HL-60/S4 treated with retinoic acid at 250 ng/mL for 4 days and 3 days (cell line): ENCODE measurements at regions not wholly inside any gene's neighbourhood (a gene's known extent, or its start where the extent isn't known, plus 50 kb on each side); places are given as distances from the start of the nearest gene placed in this dataset.

ENCODE experiments used
- in situ Hi-C: fragments of 300-500 bp; cut with MboI; formaldehyde crosslinking; loops from 2 replicates; pipeline ENCODE4 v1.7.0; 2022; ENCODE audit warnings: low sequenced_read_pairs

DNA sequence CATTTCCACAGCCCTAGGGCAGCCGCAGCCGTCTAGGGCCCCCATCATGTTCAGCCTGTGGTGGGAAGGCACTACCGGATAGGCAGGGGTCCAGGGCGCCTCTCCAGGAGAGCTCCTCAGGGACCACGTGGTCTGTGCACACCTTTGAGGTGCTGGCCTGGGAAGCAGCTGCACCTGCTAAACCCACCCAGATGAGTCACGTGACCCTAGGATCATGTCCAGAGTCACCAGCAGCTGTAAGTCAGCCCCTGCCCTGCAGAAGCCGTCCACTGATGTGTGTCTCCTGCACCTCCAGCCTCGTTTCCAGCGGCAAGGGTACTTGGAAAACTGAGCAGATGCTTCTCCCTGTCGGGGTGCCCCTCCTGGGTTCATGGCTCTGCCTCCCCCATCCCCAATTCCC is 682.6 kb upstream of the SALL3 start:
- in situ Hi-C loops: no loop called here

DNA sequence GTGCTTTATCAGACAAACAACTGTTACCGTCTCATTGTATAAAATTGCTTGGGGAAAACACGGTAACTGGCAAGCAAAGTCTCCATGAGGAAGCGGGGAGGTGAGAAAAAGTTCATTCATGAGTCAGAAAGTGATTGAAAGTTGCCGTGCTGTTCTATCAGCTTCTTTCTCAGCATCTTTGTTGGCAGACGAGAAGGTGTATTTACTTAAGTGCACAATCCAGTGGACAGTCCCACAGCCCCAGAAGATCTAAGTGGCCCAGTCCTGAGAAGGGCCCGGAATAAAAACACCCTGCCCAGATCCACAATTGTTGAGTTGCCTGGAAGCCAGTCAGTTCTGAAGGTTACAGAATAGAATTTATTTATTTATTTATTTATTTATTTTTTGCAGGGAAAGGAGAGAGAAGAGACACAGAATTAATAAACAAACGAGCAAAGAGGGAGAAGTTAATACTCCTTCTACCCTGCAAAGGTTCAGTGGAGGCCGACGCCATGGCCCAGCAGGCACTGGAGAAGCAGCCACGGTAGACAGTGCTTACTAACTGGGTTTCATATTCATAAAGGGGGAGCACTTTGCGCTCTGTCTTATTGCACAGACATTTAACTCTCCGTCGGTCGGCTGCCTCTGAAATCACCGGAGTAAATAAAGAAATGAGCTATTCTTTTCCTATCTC is 676.0 kb upstream of the SALL3 start:
- in situ Hi-C loops: no loop called here

DNA sequence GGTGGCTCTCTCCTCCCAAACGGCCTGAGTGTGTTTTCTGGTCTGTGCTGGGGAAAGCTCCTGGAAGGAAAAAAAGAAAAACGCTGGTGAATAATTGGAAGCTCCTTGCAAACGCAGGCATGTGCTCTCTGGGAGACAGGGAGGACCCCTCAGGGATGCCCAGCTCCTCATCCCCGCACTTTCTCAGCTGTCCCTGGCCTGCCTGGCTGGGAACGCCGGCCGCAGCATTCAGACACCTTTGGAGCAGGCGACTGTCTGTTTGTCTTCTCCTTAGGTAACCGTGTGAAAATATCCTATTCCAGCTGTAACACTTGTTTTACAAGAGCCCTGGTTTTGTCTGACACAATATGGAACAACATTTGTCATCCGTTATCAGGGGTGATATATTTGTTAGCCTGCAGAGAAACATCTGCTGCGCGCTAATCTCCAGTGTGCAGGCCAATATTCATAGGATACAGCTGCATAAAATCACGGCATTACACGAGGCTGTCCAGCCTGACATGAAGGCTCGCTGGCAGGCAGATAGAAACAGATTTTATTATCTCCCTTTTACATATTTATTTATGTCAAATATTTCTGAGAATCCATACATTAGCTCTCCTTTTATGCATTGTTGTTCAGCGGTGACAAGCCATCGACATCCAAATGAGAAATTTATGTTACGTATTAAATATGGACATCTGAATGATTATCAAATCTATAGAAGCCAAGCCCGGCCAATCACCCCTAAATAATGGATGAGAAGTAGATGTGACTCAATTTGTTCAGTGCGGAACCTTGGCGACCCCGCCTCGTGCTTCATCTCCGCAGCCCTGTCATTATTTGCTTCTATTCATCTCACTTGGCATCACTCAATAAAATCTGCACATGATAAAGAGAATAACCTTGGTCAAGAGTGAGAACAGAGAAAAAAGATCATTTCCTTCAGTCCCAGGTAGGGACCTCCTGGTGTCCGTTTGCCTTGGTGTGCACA is 675.1 kb upstream of the SALL3 start:
- in situ Hi-C loops: no loop called here

DNA sequence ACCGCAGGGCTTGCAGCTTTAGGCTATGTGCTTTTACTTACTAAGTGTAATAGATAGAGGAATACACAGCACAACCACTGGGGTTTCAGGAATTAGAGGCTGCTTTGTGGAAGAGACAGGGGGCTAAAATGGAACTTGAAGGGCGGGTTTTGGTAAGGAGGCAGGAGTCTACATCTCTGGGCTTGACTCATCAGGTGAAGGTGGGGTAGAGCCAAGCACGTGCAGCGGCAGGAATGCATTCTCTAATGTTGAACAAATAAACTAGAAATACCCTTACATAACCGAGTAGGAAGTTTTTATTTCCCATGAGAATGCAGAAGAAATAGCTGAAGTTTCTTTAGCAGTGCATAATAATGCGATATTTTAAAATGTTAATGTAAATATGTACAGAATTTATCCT is 673.8 kb upstream of the SALL3 start:
- in situ Hi-C loops: no loop called here

DNA sequence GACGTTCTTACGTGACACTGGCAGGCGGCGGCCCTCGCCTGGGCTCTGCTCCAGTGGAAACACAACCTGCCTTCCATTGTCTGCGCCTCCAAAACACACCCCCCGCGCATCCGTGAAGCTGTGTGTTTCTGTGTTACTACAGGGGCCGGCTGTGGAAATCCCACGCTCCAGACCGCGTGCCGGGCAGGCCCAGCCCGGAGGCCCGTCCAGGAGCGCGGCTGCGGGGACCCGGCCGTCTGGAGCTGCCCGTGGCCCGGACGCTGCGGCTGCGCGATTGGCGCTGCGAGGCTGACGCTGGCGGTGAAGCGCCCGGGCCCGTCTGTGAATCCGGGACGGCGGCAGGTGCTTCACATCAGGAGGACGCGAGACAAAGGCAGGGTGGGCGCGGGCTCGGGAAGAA is 670.3 kb upstream of the SALL3 start:
- in situ Hi-C loops: no loop called here

DNA sequence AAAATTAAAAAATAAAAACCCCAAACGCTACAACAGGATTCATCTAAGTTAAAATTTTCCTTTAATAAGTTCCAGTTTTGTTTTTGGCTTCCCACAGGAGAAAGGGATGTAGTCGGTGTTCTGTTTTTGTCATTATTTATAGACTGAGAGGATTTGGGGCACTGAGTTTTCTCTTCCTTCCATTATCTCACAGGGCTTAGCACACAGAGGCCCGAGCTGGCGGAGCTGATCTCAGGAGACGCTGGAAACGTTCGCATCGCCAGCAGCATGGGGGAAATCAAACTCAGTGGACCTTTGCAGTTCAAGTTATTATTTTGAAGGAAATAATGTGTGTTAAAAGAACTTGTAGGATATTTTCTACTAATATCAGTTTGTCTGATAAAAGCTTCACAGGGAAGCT is 669.7 kb upstream of the SALL3 start:
- in situ Hi-C loops: no loop called here

DNA sequence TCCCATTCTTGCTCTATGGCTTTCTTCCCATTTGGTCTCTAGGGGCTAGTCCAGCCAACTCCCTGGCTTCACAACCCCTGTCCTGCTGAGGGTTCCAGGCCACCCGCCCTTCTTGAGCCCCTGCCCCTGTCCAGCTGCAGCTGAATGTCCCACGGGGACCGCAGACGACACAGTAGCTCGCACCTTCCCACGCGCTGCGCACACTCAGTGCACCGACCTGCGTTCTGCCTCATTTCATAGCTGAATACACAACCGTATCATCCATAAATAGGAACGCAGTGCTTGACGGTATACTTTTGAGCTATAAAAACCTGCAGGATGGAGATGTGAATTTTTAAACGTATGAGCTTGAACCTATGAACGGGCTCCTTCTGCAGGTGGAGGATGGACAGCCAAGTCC is 660.4 kb upstream of the SALL3 start:
- in situ Hi-C loops: no loop called here

DNA sequence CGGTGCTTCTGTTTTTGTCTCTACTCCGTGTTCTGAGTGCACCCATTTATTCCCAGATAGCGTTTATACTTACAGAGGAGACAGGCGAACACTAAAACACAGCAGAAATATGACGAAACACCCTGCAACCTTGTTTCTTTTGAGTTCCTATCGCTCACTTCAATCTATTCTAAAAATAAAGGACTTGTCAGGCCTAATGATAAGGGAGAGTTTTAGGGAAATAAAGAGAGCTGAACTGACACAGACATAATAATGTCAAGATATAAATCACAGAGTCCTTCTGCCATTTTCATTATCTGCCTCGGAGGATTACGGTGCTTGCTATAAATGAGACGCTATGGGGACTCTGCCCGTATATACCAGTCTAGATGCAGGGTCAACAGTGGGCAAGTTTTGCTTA is 659.7 kb upstream of the SALL3 start:
- in situ Hi-C loops: no loop called here

DNA sequence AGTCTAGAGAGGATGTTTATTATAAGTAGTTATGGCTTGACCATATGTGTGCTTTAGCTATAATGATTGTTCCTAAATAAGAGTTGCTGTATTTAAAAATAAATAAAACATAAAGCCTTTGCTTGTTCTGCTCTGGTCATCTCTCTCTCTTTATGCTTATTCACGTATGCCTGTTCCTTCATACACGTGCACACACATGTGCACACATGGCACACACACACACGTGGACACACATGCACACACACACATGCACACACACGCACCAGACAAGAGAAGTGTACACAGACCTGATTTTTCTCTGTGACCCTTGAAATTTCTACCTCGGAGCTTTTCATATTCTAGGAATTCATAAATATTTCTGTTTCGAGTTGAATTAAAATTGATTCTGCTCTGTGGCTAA is 658.2 kb upstream of the SALL3 start:
- in situ Hi-C loops: no loop called here

DNA sequence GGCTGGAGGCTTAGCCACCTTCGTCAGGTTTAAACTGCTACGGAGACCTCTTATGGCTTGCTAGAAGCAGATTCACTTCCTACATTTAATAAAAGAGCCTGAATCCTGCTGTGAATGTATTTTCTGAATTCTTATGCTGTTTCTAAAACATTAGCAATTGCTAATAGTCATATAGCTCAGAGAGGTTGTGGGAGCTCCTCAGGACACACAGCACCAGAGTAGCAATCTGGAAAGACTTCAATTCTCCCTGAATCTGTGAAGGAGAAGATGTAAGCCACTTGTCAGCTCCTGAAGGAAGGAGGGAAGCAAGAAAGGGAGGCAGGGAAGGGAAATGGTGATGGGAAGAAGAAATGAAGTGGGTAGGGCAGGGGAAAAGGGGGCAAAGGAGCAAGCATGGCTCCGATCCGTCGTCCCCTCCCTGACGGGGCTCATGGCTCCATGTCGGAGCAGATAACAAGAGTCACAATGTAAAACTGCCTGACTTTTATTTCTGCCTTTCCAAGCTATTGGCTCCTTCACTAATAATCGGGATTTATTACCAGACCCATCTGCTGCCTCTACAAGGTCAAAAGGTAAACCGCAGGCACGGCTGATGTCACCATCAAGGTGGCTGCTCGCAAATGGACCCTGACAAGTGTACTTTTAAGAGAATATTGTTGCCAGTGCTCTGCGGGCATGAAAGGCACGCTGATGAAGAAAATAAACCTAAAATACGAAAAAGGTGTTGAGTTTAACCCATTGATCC is 656.0 kb upstream of the SALL3 start:
- in situ Hi-C loops: no loop called here

DNA sequence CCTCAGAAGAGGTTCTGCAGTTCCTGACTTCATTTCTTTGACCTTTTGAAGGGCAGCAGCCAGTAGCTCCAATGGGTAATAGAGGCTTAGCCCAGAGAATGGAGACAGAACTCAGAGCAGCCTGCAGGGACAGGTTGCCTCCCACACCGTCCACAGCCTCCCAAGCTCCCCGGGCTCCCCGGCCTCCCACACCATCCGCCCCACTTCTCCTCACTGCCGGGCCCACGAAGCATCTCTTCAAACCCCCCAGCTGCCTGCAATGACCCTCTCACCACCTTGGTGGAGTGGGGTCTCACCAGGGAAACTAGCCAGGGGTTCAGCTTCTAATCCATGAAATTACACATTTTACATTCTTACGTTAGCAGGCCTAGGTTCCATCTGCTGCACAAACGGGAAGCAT is 652.0 kb upstream of the SALL3 start:
- in situ Hi-C loops: no loop called here

DNA sequence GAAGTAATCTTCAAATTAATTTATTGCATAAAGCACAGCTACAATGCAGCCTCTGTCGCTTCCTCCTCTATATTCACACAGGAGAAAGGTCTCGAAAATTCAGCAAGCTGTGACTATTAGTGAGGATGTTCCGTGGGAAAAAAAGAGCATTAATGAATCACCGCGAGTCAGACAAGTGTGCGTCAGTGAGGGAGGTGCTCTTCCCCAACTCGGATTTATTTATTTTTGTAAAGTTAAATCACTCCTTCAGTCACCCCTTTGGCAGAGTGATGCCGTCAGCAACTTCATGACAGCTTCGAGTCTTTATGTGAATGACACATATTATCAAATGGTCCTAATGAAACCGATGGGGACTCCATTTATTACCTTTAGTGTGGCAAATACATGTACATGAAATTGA is 648.9 kb upstream of the SALL3 start:
- in situ Hi-C loops: no loop called here

DNA sequence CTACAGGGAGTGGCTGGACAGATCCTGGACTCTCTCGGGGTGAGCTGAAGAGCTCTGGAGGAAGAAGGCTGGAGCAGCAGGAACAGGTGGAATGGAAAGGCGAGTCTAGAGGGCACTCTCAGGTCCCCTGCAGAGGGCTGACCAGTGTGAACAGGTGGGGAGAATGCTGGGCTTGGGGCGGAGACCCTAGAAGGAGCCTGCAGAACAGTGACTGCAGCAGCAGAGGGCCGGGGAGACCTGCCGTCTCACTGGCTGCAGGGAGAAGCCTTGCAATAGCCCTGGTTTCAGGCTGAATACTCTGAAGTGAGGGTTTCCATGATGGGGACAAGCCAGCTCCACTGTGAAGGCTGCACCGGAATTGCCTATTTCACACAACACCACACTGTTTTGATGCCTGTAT is 626.7 kb upstream of the SALL3 start:
- in situ Hi-C loops: no loop called here

DNA sequence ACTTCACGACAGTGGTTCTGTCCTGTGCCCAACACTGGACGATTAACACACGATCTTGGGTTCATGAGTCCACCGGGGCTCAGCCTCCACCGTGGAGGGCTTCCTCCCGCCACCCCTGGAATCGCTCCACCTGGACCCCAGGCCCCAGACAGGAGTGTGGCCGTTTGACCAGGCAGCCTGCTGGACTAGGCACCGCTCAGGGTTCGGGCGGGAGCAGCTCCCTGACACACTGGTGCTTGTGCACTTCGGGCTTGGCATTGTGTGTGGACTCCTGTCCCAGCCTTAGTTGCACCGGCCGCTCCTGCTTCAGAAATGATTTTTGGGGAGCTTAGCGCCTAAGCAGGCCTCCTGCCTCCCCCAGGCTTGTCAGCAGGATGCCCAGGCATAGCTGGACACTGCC is 617.4 kb upstream of the SALL3 start:
- in situ Hi-C loops: no loop called here

DNA sequence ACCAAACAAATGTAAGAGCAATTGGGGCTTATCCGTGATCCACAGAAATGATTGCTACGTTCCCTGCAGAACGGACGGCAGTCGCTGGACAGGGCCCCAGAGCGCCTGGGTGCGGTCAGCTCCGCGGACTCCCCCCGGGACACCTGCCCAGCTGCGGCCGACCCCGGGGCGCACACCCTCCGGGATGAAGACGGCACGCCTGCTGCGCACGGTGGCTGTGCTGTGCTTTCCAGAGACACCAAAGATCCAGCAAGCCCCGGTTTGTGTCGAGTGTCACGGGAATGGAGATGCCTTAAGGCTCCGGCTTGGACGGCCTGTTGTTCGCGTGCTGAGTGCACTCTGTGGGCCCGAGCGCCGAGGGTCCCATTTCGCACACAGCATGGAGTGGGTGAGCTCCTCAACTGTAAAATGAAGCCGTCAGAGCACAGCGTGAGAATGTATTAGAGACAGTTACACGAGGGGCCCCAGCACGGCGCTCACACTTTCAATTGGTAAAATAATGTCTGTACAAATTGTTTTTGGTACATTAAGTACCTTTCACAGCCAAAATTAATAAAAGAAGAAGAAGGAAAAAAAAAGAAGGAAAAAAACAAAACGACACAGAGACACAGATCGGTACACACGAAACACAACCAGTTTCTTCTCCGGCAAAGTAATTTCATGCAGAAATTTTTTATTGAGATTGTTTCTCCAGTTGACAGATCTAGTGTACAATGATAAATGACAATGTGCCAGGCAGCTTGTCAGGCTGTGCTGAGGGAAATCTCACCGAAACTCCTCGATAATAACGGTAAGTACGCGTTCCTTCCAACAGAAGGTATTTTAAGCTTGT is 615.8 kb upstream of the SALL3 start:
- in situ Hi-C loops: no loop called here

DNA sequence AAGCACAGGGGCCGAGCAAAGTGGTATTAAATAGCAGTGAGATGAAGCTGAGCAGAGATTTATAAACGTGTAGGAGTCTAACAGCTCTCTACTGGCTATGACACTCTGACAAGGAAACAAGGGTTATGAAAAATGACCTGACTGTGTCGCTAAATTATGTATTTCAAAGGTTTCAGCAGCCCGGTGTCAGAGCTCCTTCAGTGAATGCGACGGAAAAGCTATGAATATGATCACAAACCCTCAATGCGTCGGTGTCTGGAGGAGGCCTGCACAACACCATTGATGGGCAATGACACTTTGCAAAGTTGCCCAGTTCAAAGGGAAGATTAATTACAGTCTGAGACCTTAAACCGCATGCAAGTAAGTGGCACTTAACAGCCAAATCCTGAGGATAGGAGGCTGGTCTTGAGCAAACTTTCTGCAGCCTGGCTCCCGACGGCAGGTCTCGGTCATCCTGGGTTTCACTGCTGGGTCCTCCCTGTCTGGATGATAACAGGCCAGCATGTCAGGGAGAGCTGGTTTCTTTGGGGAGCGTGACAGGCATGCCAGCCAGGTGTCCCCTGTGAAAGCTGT is 615.1 kb upstream of the SALL3 start:
- in situ Hi-C loops: no loop called here

DNA sequence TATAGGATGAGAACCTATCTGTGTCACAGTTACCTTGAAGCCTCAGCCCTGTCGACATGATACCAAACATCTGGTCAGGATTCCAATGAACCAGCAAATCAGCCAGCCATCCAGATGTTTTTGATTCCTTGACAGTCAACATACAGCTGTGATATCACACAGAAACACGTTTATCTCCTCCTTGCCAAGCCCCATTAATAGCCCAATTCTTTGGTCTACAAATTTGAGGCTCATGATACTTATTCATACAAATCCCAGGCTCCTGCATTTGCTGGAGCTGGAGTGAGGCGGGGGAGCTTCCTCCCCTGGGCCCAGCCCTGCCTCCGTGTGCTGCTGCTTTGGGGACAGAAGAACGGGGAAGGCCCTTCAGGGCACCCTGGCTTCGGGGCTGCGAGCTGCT is 611.6 kb upstream of the SALL3 start:
- in situ Hi-C loops: no loop called here

DNA sequence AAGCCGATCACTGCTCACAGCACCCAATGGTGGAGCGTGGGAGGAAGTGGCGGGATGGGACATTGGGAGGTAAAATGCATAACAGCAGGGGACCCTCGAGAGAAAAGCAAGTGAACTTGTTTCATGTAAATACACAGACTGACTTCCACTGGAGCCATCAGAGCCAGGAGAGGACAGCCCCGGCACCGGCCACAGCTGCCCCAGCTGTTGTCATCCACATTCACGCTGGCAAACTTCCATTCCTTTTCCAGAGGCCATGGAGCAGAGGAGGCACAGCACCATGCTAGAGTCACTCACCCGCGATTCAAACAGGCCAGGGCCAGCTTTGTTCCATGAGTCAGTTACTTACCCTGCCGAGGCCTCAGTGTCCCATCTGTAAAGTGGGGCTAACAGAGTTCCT is 610.9 kb upstream of the SALL3 start:
- in situ Hi-C loops: no loop called here

DNA sequence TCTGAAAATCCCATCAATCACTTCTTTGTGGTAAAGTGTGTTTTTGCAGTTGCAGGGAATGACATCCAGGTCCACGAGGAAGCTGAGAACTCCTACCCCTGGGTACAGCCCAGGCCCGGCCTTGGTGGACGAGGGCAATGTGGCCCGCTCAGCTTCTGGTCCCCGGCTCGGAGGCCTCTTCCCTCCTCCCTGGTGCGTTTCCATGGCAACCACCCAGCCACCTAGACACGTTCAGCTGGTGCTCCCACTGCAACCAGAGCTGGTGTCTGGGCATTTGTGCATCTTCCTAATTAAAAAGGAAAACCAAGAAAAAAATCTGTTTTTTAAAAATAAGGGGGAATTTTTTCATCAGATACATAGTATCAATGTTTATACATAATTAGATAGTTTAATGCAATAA is 603.6 kb upstream of the SALL3 start:
- in situ Hi-C loops: no loop called here

DNA sequence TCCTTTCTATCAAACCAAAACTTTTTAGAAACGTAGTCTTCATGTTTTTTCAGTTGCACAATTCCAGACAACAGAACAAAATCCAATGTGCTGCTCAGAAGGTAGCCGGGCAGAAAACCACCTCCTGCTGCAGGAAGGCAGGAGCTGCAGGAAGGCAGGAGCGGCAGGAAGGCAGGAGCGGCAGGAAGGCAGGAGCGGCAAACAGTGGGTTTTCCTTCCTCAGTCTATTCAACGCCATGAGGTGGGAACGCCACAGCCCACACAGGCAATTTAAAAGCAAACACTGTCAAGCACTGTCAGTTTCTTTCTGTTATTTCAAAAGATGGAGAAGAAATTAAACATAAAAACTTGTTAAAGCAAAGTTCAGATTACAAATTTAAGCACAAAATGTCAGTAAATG is 601.2 kb upstream of the SALL3 start:
- in situ Hi-C loops: no loop called here

DNA sequence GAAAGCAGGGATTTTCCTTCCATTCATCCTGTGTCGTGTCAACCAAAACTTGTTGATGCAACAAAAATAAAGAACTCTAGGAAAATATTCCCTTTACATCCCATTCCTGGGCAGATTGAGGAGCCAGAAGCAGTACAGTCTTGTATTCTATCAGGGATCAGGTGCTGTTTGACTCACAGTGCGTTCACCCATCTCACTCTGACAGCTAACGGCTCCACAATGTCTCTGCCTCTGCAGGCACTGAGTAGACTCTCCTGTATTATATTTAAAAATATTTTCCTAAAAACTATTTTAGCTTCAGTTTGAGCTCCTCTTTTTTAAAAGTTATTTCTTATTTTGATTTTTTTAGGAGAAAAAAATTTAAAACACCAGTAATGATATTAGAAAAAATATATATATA is 600.6 kb upstream of the SALL3 start:
- in situ Hi-C loops: no loop called here
